K562 (cell line): ENCODE measurements at regions not wholly inside any gene's neighbourhood (a gene's known extent, or its start where the extent isn't known, plus 50 kb on each side); places are given as distances from the start of the nearest gene placed in this dataset.
A peak's percentile ranks its signal among the peaks of the same experiment; 100 is the strongest.

Source experiments
- ATAC-seq: fragments of 200-7000 bp; cut with Tn5 transposase; 3 replicates; pipeline ENCODE4 v1.9.1; 2020; ENCODE audit warnings: moderate library complexity
- BruUV-seq: library from RNA; stranded (reverse); fragments of 400-500 nt; replicated peaks from 2 replicates; lab custom pipeline; 2021; lab: Mats Ljungman, UMichigan
- CTCF ChIA-PET: fragments of 300-600 bp; formaldehyde crosslinking; extraction: SDS; loops from one replicate; lab custom pipeline; 2021; ENCODE audit warnings: low intra/inter-chr PET ratio; lab: Yijun Ruan, JAX
- POLR2A ChIA-PET: fragments of 300-600, 350-650 bp; sonication (Branson Sonifier 250); formaldehyde crosslinking; extraction: SDS; loops from one replicate; lab custom pipeline; 2021; ENCODE audit warnings: antibody characterized with exemption, inconsistent platforms; lab: Yijun Ruan, JAX
- DNase-seq, 4 experiments: peaks; one replicate each; pipeline versions ENCODE4 v3.0.0 to v3.0.0-alpha.2; 2011 to 2018; ENCODE audit warnings: low spot score in 3 of 4, mixed read lengths in 3 of 4; ENCODE audit errors: extremely low read depth in 1 of 4
- FAIRE-seq: peaks from 2 replicates; lab custom pipeline; 2011; peaks lifted over from hg19 to GRCh38; lab: Jason Lieb, UNC
- H2AFZ ChIP-seq: 2 replicates; pipeline ENCODE4 v1.6.0; 2011; ENCODE audit warnings: low read depth, low read length, control low read depth, inconsistent platforms
- H3K27ac ChIP-seq: fragments of 200-600 bp; 3 replicates; pipeline ENCODE4 v1.8.0; 2011; ENCODE audit warnings: low read depth, mild to moderate bottlenecking, control low read depth, inconsistent platforms, low read length, moderate library complexity, mixed read lengths; ENCODE audit errors: extremely low read depth
- H3K27me3 ChIP-seq, 2 experiments: fragments of 300-600 bp in 1 of 2; 2 replicates in 1 of 2; 3 replicates in 1 of 2; pipeline versions ENCODE4 v1.6.0 to v1.8.0; 2011; ENCODE audit warnings: inconsistent platforms in 2 of 2, low read length in 2 of 2, mild to moderate bottlenecking in 1 of 2, mixed read lengths in 1 of 2, moderate library complexity in 1 of 2; ENCODE audit not compliant: control insufficient read depth in 2 of 2, insufficient read depth in 2 of 2
- H3K36me3 ChIP-seq: fragments of 300-600 bp; 3 replicates; pipeline ENCODE4 v1.8.0; 2011; ENCODE audit warnings: mild to moderate bottlenecking, low read length, inconsistent platforms; ENCODE audit not compliant: control insufficient read depth, insufficient read depth
- H3K4me1 ChIP-seq, 2 experiments: fragments of 200-600 bp in 1 of 2; replicated peaks in 1 of 2; 2 replicates in 1 of 2; 3 replicates in 1 of 2; pipeline versions ENCODE4 v1.5.1 to v1.8.0; 2011; ENCODE audit warnings: inconsistent platforms in 2 of 2, low read length in 2 of 2, mild to moderate bottlenecking in 1 of 2, mixed read lengths in 1 of 2, moderate library complexity in 1 of 2; ENCODE audit not compliant: control insufficient read depth in 2 of 2, insufficient read depth in 2 of 2
- H3K4me2 ChIP-seq: 2 replicates; pipeline ENCODE4 v1.6.1; 2011; ENCODE audit warnings: low read length, control low read depth, inconsistent platforms, mixed read lengths; ENCODE audit not compliant: insufficient read depth
- H3K4me3 ChIP-seq: fragments of 200-600 bp; sonication (generic), shearing (Covaris generic); 2 replicates; pipeline ENCODE4 v1.5.1; 2016; ENCODE audit warnings: control low read depth, inconsistent platforms
- H3K79me2 ChIP-seq: fragments of 200-600 bp; 3 replicates; pipeline ENCODE4 v1.8.0; 2011; ENCODE audit warnings: low read length, inconsistent platforms; ENCODE audit not compliant: control insufficient read depth, insufficient read depth
- H3K9ac ChIP-seq, 2 experiments: 2 replicates each; pipeline versions ENCODE4 v1.6.0 to v1.6.1; 2011; ENCODE audit warnings: low read depth in 2 of 2, low read length in 2 of 2, control low read depth in 1 of 2, inconsistent platforms in 1 of 2, mild to moderate bottlenecking in 1 of 2, mixed read lengths in 1 of 2; ENCODE audit not compliant: insufficient read depth in 1 of 2
- H3K9me1 ChIP-seq: one replicate; pipeline ENCODE4 v1.6.0; 2011; ENCODE audit warnings: inconsistent platforms, mild to moderate bottlenecking, low read length, moderate library complexity; ENCODE audit not compliant: control insufficient read depth, insufficient read depth
- H3K9me3 ChIP-seq: replicated peaks from 2 replicates; pipeline ENCODE4 v1.5.1; 2011; ENCODE audit warnings: low read depth, low read length, inconsistent platforms; ENCODE audit not compliant: control insufficient read depth, insufficient read depth
- H4K20me1 ChIP-seq: replicated peaks from 2 replicates; pipeline ENCODE4 v1.6.1; 2011; ENCODE audit warnings: low read length, inconsistent platforms, mixed read lengths; ENCODE audit not compliant: control insufficient read depth, insufficient read depth
- ARID1B ChIP-seq: fragments of 450-650 bp; IDR thresholded peaks from 2 replicates; pipeline ENCODE4 v1.6.1; 2016; ENCODE audit warnings: antibody characterized with exemption, mild to moderate bottlenecking, inconsistent platforms
- CBX3 ChIP-seq, 2 experiments: IDR thresholded peaks; 1 replicate in 1 of 2; 2 replicates in 1 of 2; pipeline ENCODE4 v1.6.1; 2012; ENCODE audit warnings: inconsistent platforms in 2 of 2, low read length in 2 of 2, borderline replicate concordance in 1 of 2, control low read depth in 1 of 2
- CEBPB ChIP-seq: fragments of 450-650 bp; IDR thresholded peaks from 2 replicates; pipeline ENCODE4 v1.6.1; 2016; ENCODE audit warnings: missing genetic modification characterization, missing compliant biosample characterization
- CEBPG ChIP-seq, 3 experiments: fragments of 200-800 bp in 1 of 3; sonication (Bioruptor generic) in 1 of 3; sonication (generic) in 1 of 3; formaldehyde crosslinking in 1 of 3; IDR thresholded peaks in 2 of 3; conservative IDR thresholded peaks in 1 of 3; 2 replicates each; pipeline versions ENCODE4 v1.6.1 to v1.8.0; 2016 to 2022; ENCODE audit warnings: missing compliant biosample characterization in 2 of 3, missing genetic modification characterization in 2 of 3, mild to moderate bottlenecking in 1 of 3, missing genetic modification reagents in 1 of 3
- PHB ChIP-seq: fragments of 250-450 bp; sonication (Bioruptor Pico); IDR thresholded peaks from 2 replicates; pipeline ENCODE4 v1.5.0; 2021
- TARDBP ChIP-seq: fragments of 450-650 bp; IDR thresholded peaks from 2 replicates; pipeline ENCODE4 v1.6.1; 2016
- TBP ChIP-seq: optimal IDR thresholded peaks from 2 replicates; pipeline ENCODE3; 2011; ENCODE audit warnings: low read depth, low read length, improper control_type of control experiment
- WGBS: fragments of 100-300 bp; shearing (Covaris generic); methylation state at CpG from one replicate; pipeline ENCODE4 v1.1.6; 2016; ENCODE audit warnings: low coverage, mixed read lengths; ENCODE audit not compliant: insufficient coverage; ENCODE audit errors: missing lambda C conversion rate; 5-methylcytosine and 5-hydroxymethylcytosine counted together
- in situ Hi-C: fragments of 300-500 bp; cut with MboI; formaldehyde crosslinking; loops from 4 replicates; pipeline ENCODE4 v1.15.0; 2018; ENCODE audit warnings: inconsistent platforms, mixed read lengths
- intact Hi-C: fragments of 100-400 bp; cut with micrococcal nuclease; formaldehyde crosslinking; loops from 2 replicates; pipeline ENCODE4 v1.14.2; 2022
- TF ChIP-seq, protein P1 (sequence below): sonication (generic); formaldehyde crosslinking; IDR thresholded peaks from 2 replicates; pipeline ENCODE4 v1.8.0; 2022; ENCODE audit warnings: missing genetic modification reagents, mild to moderate bottlenecking, borderline replicate concordance
- TF ChIP-seq, protein P2 (sequence below), 2 experiments: fragments of 200-800 bp in 1 of 2; sonication (Bioruptor generic) in 1 of 2; sonication (generic) in 1 of 2; formaldehyde crosslinking in 1 of 2; IDR thresholded peaks in 1 of 2; conservative IDR thresholded peaks in 1 of 2; 2 replicates each; pipeline versions ENCODE4 v1.5.0 to v1.6.1; 2016 to 2020; ENCODE audit warnings: missing compliant biosample characterization in 1 of 2, missing genetic modification characterization in 1 of 2, missing genetic modification reagents in 1 of 2

DNA sequence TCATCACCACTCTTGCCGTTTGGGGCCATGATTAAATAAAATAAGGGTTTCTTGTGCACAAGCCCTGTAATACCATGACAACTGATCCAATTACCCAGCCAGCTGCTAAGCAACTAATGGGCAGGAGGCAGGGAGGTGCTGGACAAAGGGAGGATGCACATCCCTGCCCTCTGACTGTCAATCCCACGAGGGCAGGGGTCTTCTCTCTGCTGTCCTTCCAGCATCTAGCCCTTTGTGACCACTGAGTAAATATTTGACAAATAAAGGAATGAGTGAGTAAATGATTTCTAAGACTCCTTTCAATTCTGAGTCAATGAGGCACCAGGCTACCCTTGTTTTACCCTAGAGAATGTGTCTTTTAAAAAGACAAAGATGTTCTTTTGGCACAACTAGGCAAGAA lies 247.1 kb downstream of the SYK start:
- no peak for DNase-seq

DNA sequence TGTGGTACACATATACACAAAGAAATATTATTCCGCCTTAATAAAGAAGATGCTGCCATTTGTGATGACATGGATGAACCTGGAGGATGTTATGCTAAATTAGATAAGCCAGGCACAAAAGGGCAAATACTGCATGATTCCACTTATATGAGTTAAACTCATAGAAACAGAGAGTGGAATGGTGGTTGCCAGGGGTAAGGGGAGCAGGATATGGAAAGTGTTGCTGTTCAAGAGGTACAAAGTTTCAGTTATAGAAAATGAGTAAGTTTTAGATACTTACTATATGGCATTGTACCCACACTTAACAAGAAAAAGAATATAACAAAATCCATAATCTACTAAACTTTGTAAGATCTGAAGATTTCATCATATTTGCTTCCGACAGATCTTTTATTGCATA lies 252.2 kb downstream of the SYK start:
- Histone ChIP-seq H3K9me1 (no peaks in the 10 kb centered on the region), H2AFZ (no peak overlapping the region), H4K20me1 (no peaks in the 10 kb centered on the region), H3K27me3 (peaks cover 0 to under 1% of the 10 kb centered on the region in 2 experiments; a peak in 2 of 5 replicates), H3K9ac (no peak overlapping the region), H3K4me3 (no peak overlapping the region), H3K79me2 (no peaks in the 10 kb centered on the region), H3K9me3 (no peaks in the 10 kb centered on the region), H3K36me3 (no peaks in the 10 kb centered on the region), H3K27ac (no peak overlapping the region), H3K4me2 (no peak overlapping the region), H3K4me1 (no peaks in the 10 kb centered on the region)
- TF ChIP-seq TBP (no peak), CEBPG (CRISPR knock-in tag; IDR thresholded peaks at IDR 0.05) (no peak), CEBPG (tag; conservative IDR thresholded peaks at IDR 0.05 in 1 of 2, IDR thresholded peaks at IDR 0.05 in 1 of 2) (0 out of 4 replicates have a peak, but pooled peaks of 1 of the 2 experiments have one; percentile 13)
- TF ChIP-seq, protein P1, sequence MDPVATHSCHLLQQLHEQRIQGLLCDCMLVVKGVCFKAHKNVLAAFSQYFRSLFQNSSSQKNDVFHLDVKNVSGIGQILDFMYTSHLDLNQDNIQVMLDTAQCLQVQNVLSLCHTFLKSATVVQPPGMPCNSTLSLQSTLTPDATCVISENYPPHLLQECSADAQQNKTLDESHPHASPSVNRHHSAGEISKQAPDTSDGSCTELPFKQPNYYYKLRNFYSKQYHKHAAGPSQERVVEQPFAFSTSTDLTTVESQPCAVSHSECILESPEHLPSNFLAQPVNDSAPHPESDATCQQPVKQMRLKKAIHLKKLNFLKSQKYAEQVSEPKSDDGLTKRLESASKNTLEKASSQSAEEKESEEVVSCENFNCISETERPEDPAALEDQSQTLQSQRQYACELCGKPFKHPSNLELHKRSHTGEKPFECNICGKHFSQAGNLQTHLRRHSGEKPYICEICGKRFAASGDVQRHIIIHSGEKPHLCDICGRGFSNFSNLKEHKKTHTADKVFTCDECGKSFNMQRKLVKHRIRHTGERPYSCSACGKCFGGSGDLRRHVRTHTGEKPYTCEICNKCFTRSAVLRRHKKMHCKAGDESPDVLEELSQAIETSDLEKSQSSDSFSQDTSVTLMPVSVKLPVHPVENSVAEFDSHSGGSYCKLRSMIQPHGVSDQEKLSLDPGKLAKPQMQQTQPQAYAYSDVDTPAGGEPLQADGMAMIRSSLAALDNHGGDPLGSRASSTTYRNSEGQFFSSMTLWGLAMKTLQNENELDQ (CRISPR knock-in tag): no peak
- no TSS peak for BruUV-seq
- 4% methylated on average over 2 of the region's 2 CpGs for WGBS
- FAIRE-seq: no peak
- POLR2A ChIA-PET: no interaction called here
- intact Hi-C loops (no loop called here), in situ Hi-C loops (no loop called here)
- no peak for DNase-seq
- no peak for ATAC-seq
- CTCF ChIA-PET: no interaction called here

More for the DNA sequence above, 247.1 kb downstream of the SYK start:
- Histone ChIP-seq H2AFZ (no peak overlapping the region), H3K27me3 (peaks cover 0 to 12% of the 10 kb centered on the region in 2 experiments; a peak in 4 of 5 replicates), H3K4me1 (no peaks in the 10 kb centered on the region), H3K27ac (no peak overlapping the region), H3K4me2 (no peak overlapping the region), H4K20me1 (no peaks in the 10 kb centered on the region), H3K36me3 (no peaks in the 10 kb centered on the region), H3K4me3 (no peak overlapping the region), H3K79me2 (no peaks in the 10 kb centered on the region), H3K9me1 (no peaks in the 10 kb centered on the region), H3K9ac (no peak overlapping the region), H3K9me3 (no peaks in the 10 kb centered on the region)
- TF ChIP-seq TARDBP: no peak
- no peak for TF ChIP-seq CBX3 (IDR thresholded peaks at IDR 0.05; ENCODE audit: borderline replicate concordance in 1 of 2, low read length in 2 of 2)
- TF ChIP-seq PHB (CRISPR knock-in tag): no peak
- TF ChIP-seq CEBPB (tag): no peak
- TF ChIP-seq, protein P2, sequence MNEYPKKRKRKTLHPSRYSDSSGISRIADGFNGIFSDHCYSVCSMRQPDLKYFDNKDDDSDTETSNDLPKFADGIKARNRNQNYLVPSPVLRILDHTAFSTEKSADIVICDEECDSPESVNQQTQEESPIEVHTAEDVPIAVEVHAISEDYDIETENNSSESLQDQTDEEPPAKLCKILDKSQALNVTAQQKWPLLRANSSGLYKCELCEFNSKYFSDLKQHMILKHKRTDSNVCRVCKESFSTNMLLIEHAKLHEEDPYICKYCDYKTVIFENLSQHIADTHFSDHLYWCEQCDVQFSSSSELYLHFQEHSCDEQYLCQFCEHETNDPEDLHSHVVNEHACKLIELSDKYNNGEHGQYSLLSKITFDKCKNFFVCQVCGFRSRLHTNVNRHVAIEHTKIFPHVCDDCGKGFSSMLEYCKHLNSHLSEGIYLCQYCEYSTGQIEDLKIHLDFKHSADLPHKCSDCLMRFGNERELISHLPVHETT (CRISPR knock-in tag; conservative IDR thresholded peaks at IDR 0.05 in 1 of 2, IDR thresholded peaks at IDR 0.05 in 1 of 2): no peak
- no peak for TF ChIP-seq ARID1B
- intact Hi-C loops (no loop called here), in situ Hi-C loops (no loop called here)
- BruUV-seq: no TSS peak
- no peak for ATAC-seq
- no peak for FAIRE-seq
- ChIA-PET CTCF (no interaction called here), POLR2A (no interaction called here)
- WGBS: 0% methylated on average over 2 of the region's 2 CpGs
